ENCODE measurements at regions not wholly inside any gene's neighbourhood (a gene's known extent, or its start where the extent isn't known, plus 50 kb on each side); places are given as distances from the start of the nearest gene placed in this dataset.

GRCh38 chr12:46571608-46572007, 199.0 kb upstream of the SLC38A2 start:
- no peak for FAIRE-seq
- no peak overlapping the region for H3K4me3 ChIP-seq (replicated peaks in 1 of 3; ENCODE audit: insufficient read depth in 1 of 3, low read depth in 1 of 3, low read length in 3 of 3)
- dilution Hi-C loops (cut with MboI; ENCODE audit: extremely low pct_ligation_motif_present, low sequenced_read_pairs): no loop called here

DNA sequence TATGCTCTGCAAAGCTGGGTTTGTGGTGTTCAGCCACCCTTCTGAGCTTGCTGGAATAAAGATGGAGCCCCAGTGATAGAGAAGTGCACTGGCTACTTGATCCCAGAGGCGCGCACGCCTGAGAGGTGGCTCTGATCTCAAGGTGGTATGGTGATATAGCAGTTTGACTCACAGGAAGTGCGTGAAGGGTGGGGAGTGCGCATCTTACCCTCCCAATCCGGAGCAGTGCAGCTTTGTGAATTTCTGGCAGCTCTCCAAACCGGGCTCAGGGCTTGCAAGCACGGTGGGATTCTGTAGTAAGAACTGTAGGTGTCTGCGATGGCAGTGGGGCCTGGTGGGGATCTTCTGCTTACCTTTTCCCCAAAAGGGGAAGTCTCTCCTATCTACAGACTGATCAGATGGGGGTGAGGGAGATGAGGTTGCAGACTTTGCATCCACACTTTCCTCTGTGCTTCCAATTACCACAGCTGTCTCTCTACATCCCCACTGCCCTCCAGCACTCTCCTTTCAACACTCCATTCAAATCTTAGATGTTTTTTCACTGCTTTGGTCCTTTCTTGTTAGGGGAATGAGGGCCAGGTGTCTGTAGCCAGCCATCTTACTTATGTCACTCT, 197.4 kb upstream of the SLC38A2 start:
- Histone ChIP-seq H3K36me3 (ENCODE audit: control insufficient read depth in 2 of 2, extremely low read depth in 1 of 2, insufficient read depth in 2 of 2, low read length in 2 of 2) (no peaks in the 10 kb centered on the region), H3K9ac (replicated peaks; ENCODE audit: extremely low read depth, insufficient read depth, low read length) (no peak overlapping the region), H3K9me1 (replicated peaks; ENCODE audit: control insufficient read depth, extremely low read depth, insufficient read depth, low read length) (no peaks in the 10 kb centered on the region), H2AFZ (ENCODE audit: low read depth, low read length) (no peak overlapping the region), H3K4me1 (ENCODE audit: control insufficient read depth, extremely low read depth, insufficient read depth, low read length) (no peaks in the 10 kb centered on the region), H3K9me3 (replicated peaks; ENCODE audit: control insufficient read depth, insufficient read depth, low read length) (no peaks in the 10 kb centered on the region), H3K79me2 (ENCODE audit: control insufficient read depth, insufficient read depth, low read length) (no peaks in the 10 kb centered on the region), H3K4me2 (ENCODE audit: insufficient read depth, low read length) (no peak overlapping the region), H3K4me3 (replicated peaks in 1 of 3; ENCODE audit: insufficient read depth in 1 of 3, low read depth in 1 of 3, low read length in 3 of 3) (no peak overlapping the region), H3K27me3 (ENCODE audit: control insufficient read depth in 2 of 2, insufficient read depth in 2 of 2, low read length in 2 of 2) (no peaks in the 10 kb centered on the region), H4K20me1 (replicated peaks; ENCODE audit: control insufficient read depth, extremely low read depth, insufficient read depth, low read length) (no peaks in the 10 kb centered on the region), H3K27ac (ENCODE audit: insufficient read depth, low read depth, low read length) (no peak overlapping the region)
- POLR2A ChIA-PET: no interaction called here
- CTCF ChIA-PET: no interaction called here
- DNase-seq (ENCODE audit: low read depth, low spot score): no peak
- dilution Hi-C loops (cut with MboI; ENCODE audit: extremely low pct_ligation_motif_present, low sequenced_read_pairs): no loop called here
- TF ChIP-seq POLR2A (IDR thresholded peaks at IDR 0.05; ENCODE audit: low read depth, low read length) (no peak), EZH2 (IDR thresholded peaks at IDR 0.05; ENCODE audit: borderline replicate concordance, low read depth, low read length, severe bottlenecking) (no peak), FOS (IDR thresholded peaks at IDR 0.05; ENCODE audit: borderline replicate concordance, insufficient read depth, low read length) (no peak), GATA2 (IDR thresholded peaks at IDR 0.05; ENCODE audit: insufficient read depth, insufficient read length, low read depth, low read length) (no peak), MYC (IDR thresholded peaks at IDR 0.05; ENCODE audit: low read depth, low read length) (no peak), JUN (IDR thresholded peaks at IDR 0.05; ENCODE audit: borderline replicate concordance, insufficient read depth, insufficient read length, low read depth) (no peak), CTCF (IDR thresholded peaks at IDR 0.05; ENCODE audit: extremely low read depth in 1 of 2, insufficient read depth in 1 of 2, low read depth in 1 of 2, low read length in 2 of 2) (no peak), MAX (IDR thresholded peaks at IDR 0.05; ENCODE audit: insufficient read depth, insufficient read length) (no peak), POLR2AphosphoS5 (IDR thresholded peaks at IDR 0.05; ENCODE audit: insufficient read depth, low read depth, low read length) (no peak)
- no TSS peak for BruUV-seq (replicated peaks)
- FAIRE-seq: no peak
- intact Hi-C loops (cut with micrococcal nuclease): no loop called here

More at GRCh38 chr12:46571608-46572007, 199.0 kb upstream of the SLC38A2 start:
- Histone ChIP-seq H3K9ac (replicated peaks; ENCODE audit: extremely low read depth, insufficient read depth, low read length) (no peak overlapping the region), H4K20me1 (replicated peaks; ENCODE audit: control insufficient read depth, extremely low read depth, insufficient read depth, low read length) (no peaks in the 10 kb centered on the region), H2AFZ (ENCODE audit: low read depth, low read length) (no peak overlapping the region), H3K9me1 (replicated peaks; ENCODE audit: control insufficient read depth, extremely low read depth, insufficient read depth, low read length) (no peaks in the 10 kb centered on the region), H3K4me1 (ENCODE audit: control insufficient read depth, extremely low read depth, insufficient read depth, low read length) (no peaks in the 10 kb centered on the region), H3K79me2 (ENCODE audit: control insufficient read depth, insufficient read depth, low read length) (no peaks in the 10 kb centered on the region), H3K27me3 (ENCODE audit: control insufficient read depth in 2 of 2, insufficient read depth in 2 of 2, low read length in 2 of 2) (no peaks in the 10 kb centered on the region), H3K36me3 (ENCODE audit: control insufficient read depth in 2 of 2, extremely low read depth in 1 of 2, insufficient read depth in 2 of 2, low read length in 2 of 2) (no peaks in the 10 kb centered on the region), H3K4me2 (ENCODE audit: insufficient read depth, low read length) (no peak overlapping the region), H3K9me3 (replicated peaks; ENCODE audit: control insufficient read depth, insufficient read depth, low read length) (no peaks in the 10 kb centered on the region), H3K27ac (ENCODE audit: insufficient read depth, low read depth, low read length) (no peak overlapping the region)
- ChIA-PET CTCF (no interaction called here), POLR2A (no interaction called here)
- no TSS peak for BruUV-seq (replicated peaks)
- intact Hi-C loops (cut with micrococcal nuclease): no loop called here
- TF ChIP-seq MAX (IDR thresholded peaks at IDR 0.05; ENCODE audit: insufficient read depth, insufficient read length) (no peak), GATA2 (IDR thresholded peaks at IDR 0.05; ENCODE audit: insufficient read depth, insufficient read length, low read depth, low read length) (no peak), POLR2AphosphoS5 (IDR thresholded peaks at IDR 0.05; ENCODE audit: insufficient read depth, low read depth, low read length) (no peak), MYC (IDR thresholded peaks at IDR 0.05; ENCODE audit: low read depth, low read length) (no peak)
- DNase-seq (ENCODE audit: low read depth, low spot score): no peak

All from endothelial cell of umbilical vein (primary cell).